H9 (cell line): ENCODE measurements at regions not wholly inside any gene's neighbourhood (a gene's known extent, or its start where the extent isn't known, plus 50 kb on each side); places are given as distances from the start of the nearest gene placed in this dataset.

ENCODE experiments used
- DNase-seq: peaks from one replicate; pipeline ENCODE4 v3.0.0-alpha.2; 2017
- H2AFZ ChIP-seq: one replicate; pipeline ENCODE4 v1.6.1; 2013; ENCODE audit warnings: mild to moderate bottlenecking, low read length, control low read depth, moderate library complexity
- H2AK5ac ChIP-seq: 2 replicates; pipeline ENCODE4 v1.6.1; 2013; ENCODE audit warnings: low read length, control low read depth, mixed read lengths; ENCODE audit not compliant: insufficient read length
- H2BK120ac ChIP-seq: one replicate; pipeline ENCODE4 v1.6.1; 2013; ENCODE audit warnings: low read depth, mild to moderate bottlenecking, low read length, control low read depth, inconsistent platforms; ENCODE audit not compliant: poor library complexity, severe bottlenecking
- H2BK12ac ChIP-seq: 2 replicates; pipeline ENCODE4 v1.6.1; 2013; ENCODE audit warnings: low read length, control low read depth, mixed read lengths, low read depth; ENCODE audit not compliant: insufficient read length
- H2BK15ac ChIP-seq: 2 replicates; pipeline ENCODE4 v1.6.1; 2013; ENCODE audit warnings: low read depth, low read length, control low read depth
- H2BK20ac ChIP-seq: one replicate; pipeline ENCODE4 v1.6.1; 2013; ENCODE audit warnings: low read depth, mild to moderate bottlenecking, low read length, control low read depth, inconsistent platforms; ENCODE audit not compliant: poor library complexity, severe bottlenecking
- H2BK5ac ChIP-seq: 2 replicates; pipeline ENCODE4 v1.6.1; 2013; ENCODE audit warnings: low read length, control low read depth, mixed read lengths; ENCODE audit not compliant: insufficient read length
- H3K14ac ChIP-seq: 2 replicates; pipeline ENCODE4 v1.6.1; 2013; ENCODE audit warnings: low read length, control low read depth; ENCODE audit not compliant: insufficient read depth
- H3K18ac ChIP-seq: 2 replicates; pipeline ENCODE4 v1.6.1; 2013; ENCODE audit warnings: low read depth, mild to moderate bottlenecking, mixed read lengths, low read length, control low read depth; ENCODE audit not compliant: insufficient read length
- H3K23ac ChIP-seq: 2 replicates; pipeline ENCODE4 v1.6.1; 2013; ENCODE audit warnings: low read length, control low read depth, mixed read lengths, low read depth; ENCODE audit not compliant: insufficient read length
- H3K23me2 ChIP-seq: 2 replicates; pipeline ENCODE4 v1.6.1; 2013; ENCODE audit warnings: low read depth, mild to moderate bottlenecking, mixed read lengths, low read length, control low read depth; ENCODE audit not compliant: insufficient read length, poor library complexity, severe bottlenecking
- H3K27ac ChIP-seq: 2 replicates; pipeline ENCODE4 v1.5.1; 2013; ENCODE audit warnings: low read length, control low read depth, mixed read lengths, low read depth; ENCODE audit not compliant: insufficient read length
- H3K27me3 ChIP-seq: 2 replicates; pipeline ENCODE4 v1.6.1; 2013; ENCODE audit warnings: low read length, control low read depth, inconsistent platforms; ENCODE audit not compliant: insufficient read depth
- H3K4ac ChIP-seq: 2 replicates; pipeline ENCODE4 v1.6.1; 2013; ENCODE audit warnings: low read depth, mild to moderate bottlenecking, control low read depth, inconsistent platforms, low read length, moderate library complexity
- H3K4me1 ChIP-seq: 2 replicates; pipeline ENCODE4 v1.6.1; 2013; ENCODE audit warnings: low read length, control low read depth, inconsistent platforms; ENCODE audit not compliant: insufficient read depth
- H3K4me2 ChIP-seq: 2 replicates; pipeline ENCODE4 v1.6.1; 2013; ENCODE audit warnings: low read length, control low read depth, mixed read lengths; ENCODE audit not compliant: insufficient read length, insufficient read depth
- H3K56ac ChIP-seq: 2 replicates; pipeline ENCODE4 v1.6.1; 2013; ENCODE audit warnings: low read depth, mild to moderate bottlenecking, mixed read lengths, low read length, control low read depth; ENCODE audit not compliant: insufficient read length
- H3K79me1 ChIP-seq: 2 replicates; pipeline ENCODE4 v1.6.1; 2013; ENCODE audit warnings: low read depth, mild to moderate bottlenecking, moderate library complexity, low read length, control low read depth, inconsistent platforms; ENCODE audit not compliant: insufficient read depth, poor library complexity, severe bottlenecking
- H3K79me2 ChIP-seq: 2 replicates; pipeline ENCODE4 v1.6.1; 2013; ENCODE audit warnings: low read length, control low read depth, inconsistent platforms; ENCODE audit not compliant: insufficient read depth
- H3K9ac ChIP-seq: 2 replicates; pipeline ENCODE4 v1.6.1; 2013; ENCODE audit warnings: low read length, control low read depth, mixed read lengths; ENCODE audit not compliant: insufficient read length; ENCODE audit errors: extremely low read depth
- H3K9me3 ChIP-seq: one replicate; pipeline ENCODE4 v1.6.1; 2013; ENCODE audit warnings: low read depth, low read length, inconsistent platforms; ENCODE audit not compliant: control insufficient read depth
- H3T11ph ChIP-seq: one replicate; pipeline ENCODE4 v1.6.1; 2013; ENCODE audit warnings: mild to moderate bottlenecking, low read length, control low read depth, inconsistent platforms
- H4K20me1 ChIP-seq: one replicate; pipeline ENCODE4 v1.6.1; 2013; ENCODE audit not compliant: control insufficient read depth, insufficient read length, insufficient read depth
- H4K5ac ChIP-seq: 2 replicates; pipeline ENCODE4 v1.6.1; 2013; ENCODE audit warnings: low read depth, mild to moderate bottlenecking, mixed read lengths, low read length, control low read depth; ENCODE audit not compliant: insufficient read length
- H4K8ac ChIP-seq: replicated peaks from 2 replicates; pipeline ENCODE4 v1.6.1; 2013; ENCODE audit warnings: low read length, control low read depth, mixed read lengths, low read depth; ENCODE audit not compliant: insufficient read length
- H4K91ac ChIP-seq: 2 replicates; pipeline ENCODE4 v1.6.1; 2013; ENCODE audit warnings: low read depth, mild to moderate bottlenecking, moderate library complexity, mixed read lengths, low read length, control low read depth; ENCODE audit not compliant: insufficient read length
- H3K27ac Mint-ChIP-seq, 3 experiments: 2 replicates in 2 of 3; 3 replicates in 1 of 3; pipeline ENCODE4 v1.8.0; 2020 to 2021; ENCODE audit warnings: mixed read lengths in 3 of 3, mild to moderate bottlenecking in 1 of 3, moderate library complexity in 1 of 3
- H3K27me3 Mint-ChIP-seq: 2 replicates; pipeline ENCODE4 v1.8.0; 2021; ENCODE audit warnings: low read depth, mild to moderate bottlenecking, moderate library complexity, mixed read lengths
- H3K36me3 Mint-ChIP-seq, 3 experiments: 2 replicates in 2 of 3; 3 replicates in 1 of 3; pipeline ENCODE4 v1.8.0; 2020 to 2021; ENCODE audit warnings: low read depth in 3 of 3, mixed read lengths in 3 of 3; ENCODE audit not compliant: insufficient read depth in 1 of 3
- H3K4me1 Mint-ChIP-seq, 2 experiments: 2 replicates each; pipeline ENCODE4 v1.8.0; 2020; ENCODE audit warnings: mixed read lengths in 2 of 2
- H3K4me3 Mint-ChIP-seq, 2 experiments: 2 replicates in 1 of 2; 3 replicates in 1 of 2; pipeline ENCODE4 v1.8.0; 2020 to 2021; ENCODE audit warnings: mild to moderate bottlenecking in 2 of 2, mixed read lengths in 2 of 2, moderate library complexity in 1 of 2
- H3K9me3 Mint-ChIP-seq, 2 experiments: 2 replicates in 1 of 2; 3 replicates in 1 of 2; pipeline ENCODE4 v1.8.0; 2020; ENCODE audit warnings: mild to moderate bottlenecking in 2 of 2, mixed read lengths in 2 of 2, moderate library complexity in 1 of 2
- CTCF ChIP-seq: fragments of 200-600 bp; sonication (generic); conservative IDR thresholded peaks from 3 replicates; pipeline ENCODE4 v1.8.0; 2021; ENCODE audit warnings: antibody characterized with exemption, mild to moderate bottlenecking
- WGBS: extraction: QIAGEN DNeasy Blood & Tissue Kit; methylation state at CpG from one replicate; pipeline ENCODE4 v1.1.7; 2013; ENCODE audit warnings: missing lambda C conversion rate, low lambda C conversion rate, mixed read lengths; ENCODE audit not compliant: insufficient read length; ENCODE audit errors: extremely low coverage; 5-methylcytosine and 5-hydroxymethylcytosine counted together

DNA sequence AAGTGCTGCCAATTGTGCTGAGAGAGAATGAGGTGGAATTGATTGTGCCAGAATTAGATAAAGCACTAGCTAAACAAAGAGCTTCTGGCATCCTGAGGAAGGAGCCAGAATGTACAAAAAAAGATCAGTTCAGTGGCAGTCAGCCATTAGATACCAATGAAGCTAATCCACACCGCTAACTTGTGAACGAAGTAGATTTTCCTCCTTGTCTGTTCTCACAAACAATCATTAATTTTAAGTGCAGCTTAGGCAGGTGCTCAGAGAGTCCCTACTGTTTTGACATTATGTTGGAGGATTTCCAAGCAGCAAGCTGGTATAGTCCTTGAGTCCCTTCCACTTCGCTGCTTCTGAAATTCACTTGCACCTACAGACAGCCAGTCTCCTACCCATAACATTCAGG lies 617.4 kb downstream of the CENPC start:
- no peaks in the 10 kb centered on the region for H3K27me3 ChIP-seq
- Mint-ChIP-seq H3K27ac (no peak overlapping the region; a peak in 1 of 7 replicates), H3K27me3 (no peaks in the 10 kb centered on the region), H3K4me3 (no peak overlapping the region), H3K9me3 (no peaks in the 10 kb centered on the region), H3K36me3 (no peaks in the 10 kb centered on the region), H3K4me1 (no peaks in the 10 kb centered on the region)
- no peak overlapping the region for H3K4me2 ChIP-seq
- H3T11ph ChIP-seq = no peak overlapping the region
- H3K4me1 ChIP-seq = no peaks in the 10 kb centered on the region
- no peak overlapping the region for H3K56ac ChIP-seq
- no peak for TF ChIP-seq CTCF
- H4K5ac ChIP-seq = no peak overlapping the region
- no peak for DNase-seq
- no peak overlapping the region for H3K18ac ChIP-seq
- H2BK120ac ChIP-seq = no peak overlapping the region
- H3K79me2 ChIP-seq = no peaks in the 10 kb centered on the region
- H2BK15ac ChIP-seq = no peak overlapping the region
- no peak overlapping the region for H2BK12ac ChIP-seq
- no peak overlapping the region for H2BK5ac ChIP-seq
- no peak overlapping the region for H3K4ac ChIP-seq
- no peak overlapping the region for H2BK20ac ChIP-seq
- no peaks in the 10 kb centered on the region for H3K79me1 ChIP-seq
- H3K27ac ChIP-seq = no peak overlapping the region
- H2AFZ ChIP-seq = no peak overlapping the region
- H3K23ac ChIP-seq = no peak overlapping the region
- no peak overlapping the region for H2AK5ac ChIP-seq
- no peak overlapping the region for H4K91ac ChIP-seq
- H3K14ac ChIP-seq = no peak overlapping the region
- no peaks in the 10 kb centered on the region for H3K23me2 ChIP-seq
- no peak overlapping the region for H3K9ac ChIP-seq
- H4K20me1 ChIP-seq = no peaks in the 10 kb centered on the region
- WGBS = no CpG with 5 or more reads among the region's 3 CpGs
- no peak overlapping the region for H4K8ac ChIP-seq
- no peaks in the 10 kb centered on the region for H3K9me3 ChIP-seq
